ENCODE measurements at regions not wholly inside any gene's neighbourhood (a gene's known extent, or its start where the extent isn't known, plus 50 kb on each side); places are given as distances from the start of the nearest gene placed in this dataset.

- Mint-ChIP-seq H3K4me1 (no peaks in the 10 kb centered on the region), H3K9me3 (peaks cover 0 to 9% (median 4%) of the 10 kb centered on the region in 7 donors), H3K27ac (peak overlapping the region in 1 of 6 donors; percentile 55), H3K4me3 (no peak overlapping the region), H3K27me3 (no peaks in the 10 kb centered on the region), H3K36me3 (no peaks in the 10 kb centered on the region)
- DNase-seq (no peak), ATAC-seq (ENCODE audit: low read depth in 2 of 2) (no peak)
Measured at GRCh38 chr18:71130351-71130750, 841.5 kb downstream of the SOCS6 start.

- Mint-ChIP-seq H3K4me1 (no peaks in the 10 kb centered on the region), H3K27me3 (no peaks in the 10 kb centered on the region), H3K36me3 (no peaks in the 10 kb centered on the region), H3K9me3 (peaks cover 7 to 32% (median 10%) of the 10 kb centered on the region in 7 donors), H3K27ac (no peak overlapping the region), H3K4me3 (no peak overlapping the region)
- ATAC-seq (ENCODE audit: low read depth in 2 of 2) (no peak), DNase-seq (no peak)
Measured at GRCh38 chr18:71125581-71125980, 836.7 kb downstream of the SOCS6 start.

GRCh38 chr18:71116535-71116934 is 827.7 kb downstream of the SOCS6 start:
- no peak overlapping the region for H3K4me3 Mint-ChIP-seq
- no peaks in the 10 kb centered on the region for H3K4me1 Mint-ChIP-seq
- H3K9me3 Mint-ChIP-seq: peaks cover 3 to 21% (median 10%) of the 10 kb centered on the region in 7 donors
- no peak overlapping the region for H3K27ac Mint-ChIP-seq
- H3K27me3 Mint-ChIP-seq: no peaks in the 10 kb centered on the region
- no peaks in the 10 kb centered on the region for H3K36me3 Mint-ChIP-seq
- DNase-seq: no peak
- no peak for ATAC-seq (ENCODE audit: low read depth in 2 of 2)

GRCh38 chr18:71115261-71115660 is 826.4 kb downstream of the SOCS6 start:
- H3K4me1 Mint-ChIP-seq: no peaks in the 10 kb centered on the region

GRCh38 chr18:71114550-71115210 is 825.8 kb downstream of the SOCS6 start:
- Mint-ChIP-seq H3K9me3 (peaks cover 0 to 7% (median 4%) of the 10 kb centered on the region in 7 donors), H3K27ac (no peak overlapping the region), H3K36me3 (no peaks in the 10 kb centered on the region), H3K27me3 (no peaks in the 10 kb centered on the region), H3K4me1 (no peaks in the 10 kb centered on the region), H3K4me3 (no peak overlapping the region)
- ATAC-seq (ENCODE audit: low read depth in 2 of 2) (no peak), DNase-seq (no peak)

More at GRCh38 chr18:71115261-71115660, 826.4 kb downstream of the SOCS6 start:
- no peak overlapping the region for H3K4me3 Mint-ChIP-seq
- H3K9me3 Mint-ChIP-seq: peaks cover 0 to 8% (median 6%) of the 10 kb centered on the region in 7 donors
- H3K27me3 Mint-ChIP-seq: no peaks in the 10 kb centered on the region
- no peak for ATAC-seq (ENCODE audit: low read depth in 2 of 2)
- DNase-seq: no peak
- H3K27ac Mint-ChIP-seq: no peak overlapping the region
- H3K36me3 Mint-ChIP-seq: no peaks in the 10 kb centered on the region

GRCh38 chr18:71107244-71107643 is 818.4 kb downstream of the SOCS6 start:
- H3K36me3 Mint-ChIP-seq: no peaks in the 10 kb centered on the region
- DNase-seq (no peak), ATAC-seq (ENCODE audit: low read depth in 2 of 2) (no peak)
- peaks cover 0 to 2% (median 0%) of the 10 kb centered on the region in 7 donors for H3K9me3 Mint-ChIP-seq
- no peak overlapping the region for H3K27ac Mint-ChIP-seq
- H3K4me1 Mint-ChIP-seq: no peaks in the 10 kb centered on the region
- no peak overlapping the region for H3K4me3 Mint-ChIP-seq
- H3K27me3 Mint-ChIP-seq: no peaks in the 10 kb centered on the region

- H3K36me3 Mint-ChIP-seq: no peaks in the 10 kb centered on the region
- no peak for ATAC-seq (ENCODE audit: low read depth in 2 of 2)
- H3K4me1 Mint-ChIP-seq: no peaks in the 10 kb centered on the region
- no peak overlapping the region for H3K27ac Mint-ChIP-seq
- H3K9me3 Mint-ChIP-seq: peaks cover 0 to 2% (median 0%) of the 10 kb centered on the region in 7 donors
- H3K4me3 Mint-ChIP-seq: no peak overlapping the region
- no peak for DNase-seq
- no peaks in the 10 kb centered on the region for H3K27me3 Mint-ChIP-seq
Measured at GRCh38 chr18:71106701-71107100, 817.9 kb downstream of the SOCS6 start.

- H3K4me1 Mint-ChIP-seq: no peaks in the 10 kb centered on the region
- no peak for ATAC-seq (ENCODE audit: low read depth in 2 of 2)
- DNase-seq: no peak
- H3K9me3 Mint-ChIP-seq: peaks cover 0 to 2% (median 0%) of the 10 kb centered on the region in 7 donors
- H3K27ac Mint-ChIP-seq: no peak overlapping the region
- no peak overlapping the region for H3K4me3 Mint-ChIP-seq
- H3K36me3 Mint-ChIP-seq: no peaks in the 10 kb centered on the region
- H3K27me3 Mint-ChIP-seq: no peaks in the 10 kb centered on the region
Measured at GRCh38 chr18:71105994-71106546, 817.2 kb downstream of the SOCS6 start.

GRCh38 chr18:71105078-71105819 is 816.4 kb downstream of the SOCS6 start:
- ATAC-seq (ENCODE audit: low read depth in 2 of 2) (no peak), DNase-seq (no peak)
- Mint-ChIP-seq H3K27ac (no peak overlapping the region), H3K27me3 (no peaks in the 10 kb centered on the region), H3K36me3 (no peaks in the 10 kb centered on the region), H3K4me3 (no peak overlapping the region), H3K4me1 (no peaks in the 10 kb centered on the region), H3K9me3 (peaks cover 0 to 3% (median 0%) of the 10 kb centered on the region in 7 donors)

GRCh38 chr18:71079606-71080005 is 790.8 kb downstream of the SOCS6 start:
- ATAC-seq (ENCODE audit: low read depth in 2 of 2) (no peak), DNase-seq (no peak)
- Mint-ChIP-seq H3K4me1 (no peaks in the 10 kb centered on the region), H3K27ac (no peak overlapping the region), H3K9me3 (peaks cover 0 to 2% (median 0%) of the 10 kb centered on the region in 7 donors), H3K36me3 (no peaks in the 10 kb centered on the region), H3K4me3 (no peak overlapping the region), H3K27me3 (no peaks in the 10 kb centered on the region)

- Mint-ChIP-seq H3K4me1 (no peaks in the 10 kb centered on the region), H3K9me3 (peaks cover 0 to 4% (median 0%) of the 10 kb centered on the region in 7 donors), H3K27me3 (no peaks in the 10 kb centered on the region), H3K27ac (no peak overlapping the region), H3K4me3 (no peak overlapping the region), H3K36me3 (no peaks in the 10 kb centered on the region)
- no peak for DNase-seq
- ATAC-seq (ENCODE audit: low read depth in 2 of 2): no peak
Measured at GRCh38 chr18:71077451-71077850, 788.6 kb downstream of the SOCS6 start.

- Mint-ChIP-seq H3K36me3 (no peaks in the 10 kb centered on the region), H3K27ac (no peak overlapping the region), H3K27me3 (no peaks in the 10 kb centered on the region), H3K9me3 (peaks cover 0 to 5% (median 2%) of the 10 kb centered on the region in 7 donors), H3K4me1 (no peaks in the 10 kb centered on the region), H3K4me3 (no peak overlapping the region)
- ATAC-seq (ENCODE audit: low read depth in 2 of 2): no peak
- no peak for DNase-seq
Measured at GRCh38 chr18:71075147-71075546, 786.3 kb downstream of the SOCS6 start.

- Mint-ChIP-seq H3K27ac (peak overlapping the region in 1 of 6 donors; percentile 35), H3K36me3 (no peaks in the 10 kb centered on the region), H3K9me3 (peaks cover 0 to 11% (median 0%) of the 10 kb centered on the region in 7 donors), H3K4me1 (no peaks in the 10 kb centered on the region), H3K4me3 (no peak overlapping the region), H3K27me3 (no peaks in the 10 kb centered on the region)
- no peak for ATAC-seq (ENCODE audit: low read depth in 2 of 2)
- no peak for DNase-seq
Measured at GRCh38 chr18:71068338-71068737, 779.5 kb downstream of the SOCS6 start.

- H3K4me1 Mint-ChIP-seq: no peaks in the 10 kb centered on the region
- DNase-seq: no peak
Measured at GRCh38 chr18:71049893-71050292, 761.0 kb downstream of the SOCS6 start.

More at GRCh38 chr18:71049893-71050292, 761.0 kb downstream of the SOCS6 start:
- Mint-ChIP-seq H3K27me3 (no peaks in the 10 kb centered on the region), H3K4me3 (no peak overlapping the region), H3K9me3 (peaks cover 0 to 10% (median 0%) of the 10 kb centered on the region in 7 donors), H3K27ac (no peak overlapping the region), H3K36me3 (no peaks in the 10 kb centered on the region)
- ATAC-seq (ENCODE audit: low read depth in 2 of 2): no peak
